Renal cortex interstitium (tissue), 11 donors: ENCODE measurements at regions not wholly inside any gene's neighbourhood (a gene's known extent, or its start where the extent isn't known, plus 50 kb on each side); places are given as distances from the start of the nearest gene placed in this dataset.

ENCODE experiments used
- DNase-seq, 11 donors: peaks; one replicate each; pipeline ENCODE4 v3.0.0-alpha.2; 2013; ENCODE audit warnings: low read depth in 9 of 11, low spot score in 4 of 11; ENCODE audit errors: extremely low read depth in 1 of 11

- no peak for DNase-seq
These were observed 72.1 kb downstream of the PERP start for GRCh38 chr6:138035070-138035469.

DNA sequence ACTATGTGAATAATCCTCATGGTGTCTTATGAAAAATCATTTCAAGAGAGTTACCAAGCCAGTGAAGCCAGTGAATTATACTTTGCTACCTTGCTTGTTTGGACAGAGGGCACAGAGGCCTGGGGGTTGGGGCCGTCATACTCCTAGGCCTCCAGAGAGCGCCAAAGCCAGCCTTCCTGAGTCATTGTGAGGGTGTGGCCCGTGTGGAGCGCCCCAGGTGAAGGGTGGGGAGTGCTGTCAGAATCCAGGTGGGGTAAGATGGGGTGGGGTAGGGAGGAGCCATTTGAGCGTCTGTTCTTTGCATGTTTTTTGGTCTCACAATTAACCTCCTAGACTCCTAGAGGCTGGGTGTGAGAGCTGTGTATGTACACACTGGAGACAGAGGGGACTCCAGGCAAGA lies 71.1 kb downstream of the PERP start:
- no peak for DNase-seq

- no peak for DNase-seq
These were observed 70.2 kb downstream of the PERP start for GRCh38 chr6:138037009-138037504.

GRCh38 chr6:138038142-138038870 lies 68.9 kb downstream of the PERP start:
- no peak for DNase-seq
